Activated CD8-positive, alpha-beta memory T cell treated with anti-CD3 and anti-CD28 coated beads, Interleukin-2, amount 50 U/mL, for 24 hours (primary cell): ENCODE measurements at regions not wholly inside any gene's neighbourhood (a gene's known extent, or its start where the extent isn't known, plus 50 kb on each side); places are given as distances from the start of the nearest gene placed in this dataset.

Source experiments
- DNase-seq: peaks from one replicate; pipeline ENCODE4 v3.0.0-alpha.2; 2020; ENCODE audit errors: extremely low read depth

DNA sequence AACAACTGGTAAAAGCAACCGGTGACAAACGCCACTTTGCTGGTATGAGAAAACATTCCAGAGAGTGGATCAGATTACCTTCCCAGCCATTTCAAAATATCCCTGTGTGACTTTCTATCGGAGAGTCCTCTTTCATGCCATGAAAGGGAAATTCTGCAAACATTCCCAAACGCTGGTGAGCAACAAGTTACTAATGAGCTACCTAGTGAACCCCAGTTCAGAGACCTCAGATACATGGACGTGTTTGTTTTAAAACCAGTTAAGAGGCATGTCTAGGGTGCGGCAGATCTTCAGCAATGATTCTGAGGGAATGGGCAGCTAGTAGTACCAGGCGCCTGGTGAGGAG lies 418.2 kb upstream of the NR2F2 start:
- DNase-seq: no peak

DNA sequence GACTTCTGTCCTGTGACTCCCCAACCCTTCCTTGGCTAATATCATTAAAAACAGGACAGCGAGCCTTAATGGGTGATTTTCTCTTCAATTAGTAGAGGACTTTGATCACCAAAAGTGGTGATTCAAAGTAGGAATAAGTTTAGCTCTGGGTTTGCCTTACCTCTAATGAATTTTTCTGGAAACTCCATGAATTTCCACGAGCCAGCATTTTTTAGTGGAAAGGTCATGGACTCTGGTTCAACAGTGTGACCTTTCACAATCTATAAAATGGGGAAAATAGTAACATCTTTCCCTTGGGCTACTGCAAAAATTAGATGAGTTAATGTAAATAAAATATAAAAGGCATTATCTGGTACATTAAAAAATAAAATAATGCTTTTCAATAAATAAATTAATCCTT lies 417.8 kb upstream of the NR2F2 start:
- no peak for DNase-seq

DNA sequence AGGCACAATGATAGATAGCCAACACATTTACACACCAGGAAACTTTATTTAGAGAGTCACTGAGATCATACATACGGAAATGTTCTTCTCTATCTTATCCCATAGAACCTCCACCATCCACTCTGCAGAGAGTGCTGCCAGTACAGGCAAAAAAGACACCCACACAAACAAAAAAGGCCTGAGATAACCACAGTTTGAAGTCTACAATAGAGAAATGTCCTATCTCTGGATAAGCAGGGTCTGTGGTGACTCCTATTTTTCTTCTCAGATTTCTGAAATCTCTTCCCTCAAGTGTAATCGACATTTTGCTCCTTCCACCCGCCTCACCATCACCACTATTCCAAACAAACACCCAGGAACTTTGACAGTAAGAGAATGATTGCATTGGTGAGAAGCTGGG lies 413.9 kb upstream of the NR2F2 start:
- DNase-seq: no peak

GRCh38 chr15:95918525-95918924 lies 412.0 kb upstream of the NR2F2 start:
- no peak for DNase-seq

DNA sequence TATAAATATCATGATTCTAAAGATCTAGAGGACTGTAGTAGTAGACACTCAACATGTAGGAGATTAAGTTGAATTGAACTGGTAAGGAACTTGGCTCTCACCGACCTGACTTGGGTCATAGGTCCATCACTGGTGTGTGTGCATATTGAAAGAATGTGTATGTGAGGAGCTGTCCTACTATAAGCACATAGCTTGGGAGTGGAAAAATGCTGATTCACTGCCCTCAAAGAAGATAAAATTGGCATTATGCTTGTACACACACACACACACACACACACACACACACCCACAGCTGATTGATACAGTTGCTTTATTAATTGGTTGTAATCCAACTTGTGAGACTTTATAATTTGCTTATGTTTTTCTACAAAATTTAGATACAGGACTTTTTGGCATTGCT lies 411.0 kb upstream of the NR2F2 start:
- DNase-seq: no peak

DNA sequence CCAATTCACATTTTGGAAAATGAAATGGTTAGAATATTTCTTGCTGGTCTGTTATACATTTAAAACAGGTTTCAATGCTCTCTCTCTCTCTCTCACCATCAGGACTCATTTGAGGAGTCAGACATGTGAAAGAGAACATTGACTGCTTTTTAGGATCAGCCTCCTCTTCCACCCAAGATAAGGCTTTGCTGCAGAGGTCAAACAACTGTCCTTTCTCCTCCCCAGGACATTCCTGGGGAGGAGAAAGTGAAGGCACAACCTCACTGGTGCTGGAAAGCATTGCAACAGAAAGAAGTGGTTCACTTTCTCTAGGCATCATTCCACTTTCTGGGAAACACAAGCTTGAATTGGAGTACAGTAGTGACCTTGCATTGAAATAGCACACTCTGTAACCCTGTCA lies 409.1 kb upstream of the NR2F2 start:
- DNase-seq: no peak

DNA sequence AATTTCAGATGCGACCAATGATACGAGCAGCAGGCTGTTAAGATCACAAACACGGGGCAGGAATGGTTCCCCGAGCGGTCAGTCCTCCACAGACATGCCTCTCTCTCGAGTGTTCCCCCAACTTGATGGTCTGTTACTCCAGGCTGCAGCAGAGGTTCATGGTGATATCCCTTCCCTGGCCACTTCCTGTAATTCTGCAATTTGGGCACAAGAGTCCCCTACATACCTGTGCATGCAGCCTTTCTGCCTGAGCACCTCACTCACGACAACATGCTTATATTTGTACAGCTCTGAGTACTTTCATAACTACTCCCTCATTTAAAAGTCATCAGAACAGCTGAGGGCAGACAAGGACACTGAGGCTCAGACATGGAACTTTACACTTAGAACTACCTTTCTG lies 408.1 kb upstream of the NR2F2 start:
- DNase-seq: no peak

- no peak for DNase-seq
These were observed 406.7 kb upstream of the NR2F2 start for GRCh38 chr15:95923792-95924191.

DNA sequence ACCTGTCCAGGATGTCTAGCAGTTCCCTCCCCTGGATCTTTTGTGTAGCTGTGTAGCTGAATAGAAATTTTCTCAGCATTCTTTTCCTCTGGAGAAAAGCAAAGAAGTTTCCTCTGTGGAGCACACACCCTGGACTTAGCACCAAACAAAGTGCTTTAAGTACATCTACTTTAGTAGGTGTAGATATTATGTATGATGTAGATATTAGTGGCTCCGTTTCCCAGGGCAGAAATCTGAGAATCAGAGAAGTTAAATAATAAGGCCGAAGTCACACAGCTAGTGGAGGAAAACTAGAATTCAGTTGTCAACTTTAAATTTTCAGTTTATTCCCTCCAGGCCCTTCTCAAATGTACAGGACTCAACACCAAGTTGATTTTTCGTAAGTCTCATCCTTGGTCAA lies 401.7 kb upstream of the NR2F2 start:
- DNase-seq: no peak

DNA sequence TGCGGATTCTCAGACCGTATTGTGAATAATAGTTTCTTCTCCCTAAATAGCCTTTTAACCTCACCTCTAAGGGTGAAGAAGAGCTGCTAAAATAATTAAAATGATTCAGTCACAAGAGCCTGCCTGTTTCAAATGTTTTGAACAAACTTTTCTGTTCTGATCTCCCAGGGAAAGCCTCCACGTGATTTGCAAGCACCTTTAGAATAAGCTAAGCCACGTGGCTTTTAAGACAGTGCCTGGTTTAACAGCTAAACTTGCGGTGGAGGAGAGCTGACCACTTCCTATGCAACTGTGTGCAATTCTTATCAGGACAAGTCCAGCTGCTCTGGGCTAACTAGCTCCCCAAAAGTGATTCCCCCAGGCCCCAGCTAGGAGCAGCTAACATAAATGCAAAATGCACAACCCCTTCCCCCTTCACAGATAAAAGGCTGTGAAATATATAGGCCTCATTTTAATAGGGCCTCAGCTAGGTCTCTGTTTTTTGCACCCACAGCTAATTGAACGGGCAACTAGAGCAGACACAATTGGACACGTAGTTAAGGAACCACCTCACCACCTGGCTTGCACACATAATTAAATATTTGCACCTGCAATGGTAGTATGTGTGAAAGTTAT lies 401.2 kb upstream of the NR2F2 start:
- DNase-seq: no peak

DNA sequence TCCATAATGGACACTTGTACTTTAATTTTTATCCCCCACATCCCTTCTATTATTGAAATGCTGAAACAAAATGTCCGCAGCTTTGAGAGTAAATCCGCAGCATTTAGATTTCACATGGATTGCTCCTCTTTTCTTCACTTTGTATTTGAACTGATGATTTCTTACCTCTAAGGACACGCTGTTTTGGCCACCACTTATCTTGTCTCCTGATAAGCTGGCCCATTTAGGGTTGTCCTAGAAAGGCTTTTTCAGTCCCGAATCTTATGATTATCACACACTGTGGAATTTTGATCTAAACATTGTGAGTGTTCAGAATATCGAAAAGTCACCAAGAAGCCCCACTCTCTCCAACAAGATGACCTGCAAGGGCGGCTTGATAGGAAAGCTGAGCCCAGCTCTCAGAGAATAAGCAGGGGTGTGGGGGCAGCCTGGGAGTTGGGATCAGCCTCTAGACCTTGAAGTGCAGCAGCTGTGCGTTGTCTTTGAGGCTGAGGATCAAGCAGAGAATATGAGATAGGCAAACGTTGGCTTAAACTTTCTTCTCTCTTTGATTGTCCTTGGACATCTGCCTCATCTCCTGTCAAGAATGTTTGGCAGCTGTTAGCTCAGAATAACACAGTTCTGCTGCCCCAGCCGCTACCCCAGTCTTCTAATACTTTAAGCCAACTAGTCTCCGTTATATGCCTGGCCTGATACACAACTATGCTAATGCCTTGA lies 399.7 kb upstream of the NR2F2 start:
- no peak for DNase-seq

- DNase-seq: no peak
These were observed 398.9 kb upstream of the NR2F2 start for GRCh38 chr15:95931619-95932018.

DNA sequence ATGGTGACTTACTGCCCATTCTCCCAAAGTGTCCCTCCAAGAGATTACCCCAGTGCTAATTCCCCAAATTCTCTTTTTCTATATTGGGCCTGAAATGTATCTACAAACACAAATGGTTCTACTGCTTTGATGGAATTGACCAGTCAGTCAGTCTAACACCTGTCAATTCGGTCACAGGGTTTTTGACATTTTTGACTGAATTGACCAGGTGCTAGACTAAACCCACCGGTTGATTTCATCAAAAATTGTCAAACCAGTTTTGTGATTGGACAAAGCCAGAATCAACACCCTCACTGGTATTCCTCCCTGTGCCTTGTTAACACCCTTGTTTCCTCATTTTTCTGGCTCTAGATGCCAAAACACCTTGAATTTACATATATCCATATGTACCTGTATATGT lies 398.4 kb upstream of the NR2F2 start:
- no peak for DNase-seq

GRCh38 chr15:95932676-95933075 lies 397.8 kb upstream of the NR2F2 start:
- no peak for DNase-seq

DNA sequence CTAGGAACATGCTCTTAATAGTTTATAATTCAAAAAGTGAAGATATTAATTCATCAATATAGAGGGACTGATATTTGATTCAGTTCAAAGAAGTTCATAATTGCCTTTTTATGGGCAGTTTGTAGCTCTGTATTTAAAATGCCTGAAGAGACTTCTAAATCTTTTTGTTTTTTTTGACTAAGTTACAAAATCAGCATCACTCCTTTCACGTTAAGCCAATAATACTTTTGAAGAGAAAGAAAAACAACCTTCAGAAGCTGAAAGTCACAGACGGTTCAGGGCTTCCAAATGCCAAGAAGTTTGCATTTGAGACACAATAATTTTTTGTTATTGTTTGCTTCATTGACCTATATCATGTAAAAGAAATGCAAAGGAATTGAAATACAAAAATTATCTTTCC lies 394.6 kb upstream of the NR2F2 start:
- DNase-seq: no peak

GRCh38 chr15:95937128-95937528 lies 393.4 kb upstream of the NR2F2 start:
- DNase-seq: no peak

- DNase-seq: no peak
These were observed 390.0 kb upstream of the NR2F2 start for GRCh38 chr15:95940431-95940985.

DNA sequence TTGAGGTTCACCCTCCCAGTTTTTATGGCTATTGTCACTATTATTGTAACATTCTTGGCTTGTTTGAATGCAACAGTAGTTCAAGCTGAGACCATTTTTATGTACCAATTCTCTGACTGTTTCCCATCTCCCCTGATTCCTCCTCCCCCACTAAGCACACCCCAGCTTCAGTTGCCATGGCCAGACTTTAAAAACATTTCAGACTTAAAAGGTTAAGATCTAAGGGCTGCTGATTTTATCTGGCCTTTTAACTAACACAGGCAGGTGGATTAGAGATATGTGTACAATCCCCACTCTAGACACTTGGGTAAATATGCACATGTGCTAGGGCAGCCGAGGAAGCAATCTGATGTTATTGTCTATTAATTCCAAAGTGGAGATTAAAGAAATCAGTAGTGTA lies 386.3 kb upstream of the NR2F2 start:
- no peak for DNase-seq

- DNase-seq: no peak
These were observed 385.7 kb upstream of the NR2F2 start for GRCh38 chr15:95944661-95945255.

DNA sequence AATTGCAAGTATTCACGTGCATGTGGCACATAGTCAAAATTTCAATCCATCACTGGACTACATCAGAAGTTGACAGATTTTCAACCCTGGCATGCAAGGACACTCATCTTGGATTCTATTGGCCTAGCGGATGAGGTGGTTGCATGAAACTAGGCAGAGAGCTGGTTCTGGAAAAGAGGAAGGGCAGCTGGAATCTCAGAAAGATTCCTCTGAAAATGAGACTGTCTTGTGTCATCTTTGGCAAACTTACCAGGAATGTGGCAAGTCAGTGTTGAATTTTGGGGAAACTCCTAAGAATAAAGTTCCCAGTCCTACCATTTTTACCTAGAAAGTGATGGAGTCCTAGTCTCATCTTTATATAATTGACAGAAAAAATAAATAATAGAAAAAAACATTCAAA lies 384.3 kb upstream of the NR2F2 start:
- DNase-seq: no peak

- DNase-seq: no peak
These were observed 383.6 kb upstream of the NR2F2 start for GRCh38 chr15:95946926-95947325.

DNA sequence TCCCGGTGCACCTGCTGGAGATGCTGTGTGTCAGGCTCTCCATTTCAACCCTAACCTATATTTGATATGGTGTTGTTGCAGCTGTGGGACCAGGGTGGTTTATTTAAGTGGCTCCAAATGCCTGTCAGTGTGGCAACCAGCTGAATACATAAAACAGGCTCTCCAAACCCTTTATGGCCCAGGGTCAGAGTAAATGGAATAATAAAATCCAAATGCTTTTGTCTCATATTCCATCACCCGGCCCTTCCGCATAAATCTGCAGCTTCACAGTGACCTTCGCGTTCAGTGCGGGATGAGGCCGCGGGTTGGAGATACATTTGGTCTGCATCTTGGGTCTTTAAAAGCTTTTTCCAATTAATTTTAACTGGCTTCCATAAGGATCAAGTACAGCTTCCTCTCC lies 382.1 kb upstream of the NR2F2 start:
- no peak for DNase-seq

- no peak for DNase-seq
These were observed 377.5 kb upstream of the NR2F2 start for GRCh38 chr15:95953032-95953431.
